Activated T-helper 2 cell treated with anti-CD3 and anti-CD28 coated beads, Interferon-gamma antibody, Interleukin-2, Interleukin-4, amounts not matched to agents 10 μg/mL and 5 μg/mL and 100 μg/mL, durations not matched to agents 14 hours and 24 hours and 36 hours (primary cell): ENCODE measurements at regions not wholly inside any gene's neighbourhood (a gene's known extent, or its start where the extent isn't known, plus 50 kb on each side); places are given as distances from the start of the nearest gene placed in this dataset.

Source experiments
- DNase-seq: peaks from one replicate; pipeline ENCODE4 v3.0.0; 2021; ENCODE audit warnings: low spot score
- H3K27ac Mint-ChIP-seq: one replicate; pipeline ENCODE4 v1.8.0; 2021; ENCODE audit warnings: mixed read lengths
- H3K27me3 Mint-ChIP-seq: one replicate; pipeline ENCODE4 v1.8.0; 2021; ENCODE audit warnings: low read depth, mixed read lengths
- H3K36me3 Mint-ChIP-seq: one replicate; pipeline ENCODE4 v1.8.0; 2021; ENCODE audit warnings: low read depth, mixed read lengths
- H3K4me1 Mint-ChIP-seq: one replicate; pipeline ENCODE4 v1.8.0; 2021; ENCODE audit warnings: low read depth, mixed read lengths
- H3K4me3 Mint-ChIP-seq: one replicate; pipeline ENCODE4 v1.8.0; 2021; ENCODE audit warnings: low read depth, mild to moderate bottlenecking, moderate library complexity, mixed read lengths
- H3K9me3 Mint-ChIP-seq: one replicate; pipeline ENCODE4 v1.8.0; 2021; ENCODE audit warnings: mixed read lengths
- intact Hi-C: fragments of 100-400 bp; cut with micrococcal nuclease; formaldehyde crosslinking; loops from one replicate; pipeline ENCODE4 v1.15.1; 2023

- no peaks in the 10 kb centered on the region for H3K36me3 Mint-ChIP-seq
- peak overlapping the region; percentile 3 for H3K27ac Mint-ChIP-seq
- intact Hi-C loops = no loop called here
- H3K9me3 Mint-ChIP-seq = no peaks in the 10 kb centered on the region
- peaks cover 28% of the 10 kb centered on the region for H3K4me1 Mint-ChIP-seq
- DNase-seq = no peak
- no peak overlapping the region for H3K4me3 Mint-ChIP-seq
- no peaks in the 10 kb centered on the region for H3K27me3 Mint-ChIP-seq
These were observed 380.3 kb upstream of the JARID2 start for GRCh38 chr6:14865531-14866100.

- no peak overlapping the region for H3K4me3 Mint-ChIP-seq
- no peak for DNase-seq
- no peaks in the 10 kb centered on the region for H3K9me3 Mint-ChIP-seq
- no peaks in the 10 kb centered on the region for H3K27me3 Mint-ChIP-seq
- no peak overlapping the region for H3K27ac Mint-ChIP-seq
- H3K4me1 Mint-ChIP-seq = peaks cover 26% of the 10 kb centered on the region
- no peaks in the 10 kb centered on the region for H3K36me3 Mint-ChIP-seq
- intact Hi-C loops = no loop called here
These were observed 378.1 kb upstream of the JARID2 start for GRCh38 chr6:14867802-14868201.

- Mint-ChIP-seq H3K9me3 (no peaks in the 10 kb centered on the region), H3K27me3 (no peaks in the 10 kb centered on the region), H3K4me1 (peaks cover 50% of the 10 kb centered on the region), H3K4me3 (no peak overlapping the region), H3K27ac (no peak overlapping the region), H3K36me3 (no peaks in the 10 kb centered on the region)
- intact Hi-C loops = loop anchor here (10.0 kb wide), 2 partner anchors 544 to 596 kb away; no protein-coding TSS in a partner anchor
- no peak for DNase-seq
These were observed 374.6 kb upstream of the JARID2 start for GRCh38 chr6:14871221-14871620.

- Mint-ChIP-seq H3K4me3 (no peak overlapping the region), H3K36me3 (no peaks in the 10 kb centered on the region), H3K9me3 (no peaks in the 10 kb centered on the region), H3K27ac (peak overlapping the region; percentile 75), H3K4me1 (peaks cover 59% of the 10 kb centered on the region), H3K27me3 (no peaks in the 10 kb centered on the region)
- no peak for DNase-seq
- intact Hi-C loops = loop anchor here (10.0 kb wide), 2 partner anchors 542 to 598 kb away; no protein-coding TSS in a partner anchor
These were observed 372.8 kb upstream of the JARID2 start for GRCh38 chr6:14873101-14873500.

- intact Hi-C loops = loop anchor here (10.0 kb wide), 2 partner anchors 541 to 599 kb away; no protein-coding TSS in a partner anchor
- Mint-ChIP-seq H3K27ac (peak overlapping the region; percentile 91), H3K4me3 (no peak overlapping the region), H3K9me3 (no peaks in the 10 kb centered on the region), H3K36me3 (no peaks in the 10 kb centered on the region), H3K27me3 (no peaks in the 10 kb centered on the region), H3K4me1 (peaks cover 66% of the 10 kb centered on the region)
- no peak for DNase-seq
These were observed 372.0 kb upstream of the JARID2 start for GRCh38 chr6:14873781-14874441.

- Mint-ChIP-seq H3K4me3 (no peak overlapping the region), H3K27me3 (no peaks in the 10 kb centered on the region), H3K27ac (peak overlapping the region; percentile 91), H3K36me3 (no peaks in the 10 kb centered on the region), H3K4me1 (peaks cover 65% of the 10 kb centered on the region), H3K9me3 (no peaks in the 10 kb centered on the region)
- intact Hi-C loops = loop anchor here (1.0 to 10.0 kb wide), 11 partner anchors 17 to 664 kb away; no protein-coding TSS in a partner anchor
- DNase-seq = no peak
These were observed 370.8 kb upstream of the JARID2 start for GRCh38 chr6:14874975-14875480.

GRCh38 chr6:14875481-14876063 is 370.3 kb upstream of the JARID2 start:
- H3K4me3 Mint-ChIP-seq = no peak overlapping the region

GRCh38 chr6:14876778-14877613 is 368.9 kb upstream of the JARID2 start:
- intact Hi-C loops = loop anchor here (1.0 to 10.0 kb wide), 11 partner anchors 141 to 602 kb away; no protein-coding TSS in a partner anchor
- no peaks in the 10 kb centered on the region for H3K9me3 Mint-ChIP-seq

More at GRCh38 chr6:14875481-14876063, 370.3 kb upstream of the JARID2 start:
- Mint-ChIP-seq H3K9me3 (no peaks in the 10 kb centered on the region), H3K36me3 (no peaks in the 10 kb centered on the region), H3K27ac (peak overlapping the region; percentile 91), H3K27me3 (no peaks in the 10 kb centered on the region), H3K4me1 (peaks cover 66% of the 10 kb centered on the region)
- intact Hi-C loops = loop anchor here (1.0 to 10.0 kb wide), 11 partner anchors 17 to 664 kb away; no protein-coding TSS in a partner anchor
- DNase-seq = no peak

GRCh38 chr6:14877758-14878157 is 368.1 kb upstream of the JARID2 start:
- Mint-ChIP-seq H3K27me3 (no peaks in the 10 kb centered on the region), H3K27ac (peak overlapping the region; percentile 91), H3K36me3 (no peaks in the 10 kb centered on the region), H3K9me3 (no peaks in the 10 kb centered on the region), H3K4me3 (no peak overlapping the region), H3K4me1 (peaks cover 62% of the 10 kb centered on the region)
- no peak for DNase-seq
- intact Hi-C loops = loop anchor here (1.0 to 10.0 kb wide), 11 partner anchors 141 to 603 kb away; no protein-coding TSS in a partner anchor

More at GRCh38 chr6:14876778-14877613, 368.9 kb upstream of the JARID2 start:
- peak overlapping the region; percentile 91 for H3K27ac Mint-ChIP-seq
- no peaks in the 10 kb centered on the region for H3K27me3 Mint-ChIP-seq
- H3K36me3 Mint-ChIP-seq = no peaks in the 10 kb centered on the region
- H3K4me1 Mint-ChIP-seq = peaks cover 65% of the 10 kb centered on the region
- DNase-seq = peak; percentile 22
- peak overlapping the region; percentile 60 for H3K4me3 Mint-ChIP-seq

GRCh38 chr6:14880052-14880451 is 365.8 kb upstream of the JARID2 start:
- Mint-ChIP-seq H3K27ac (peak overlapping the region; percentile 54), H3K36me3 (no peaks in the 10 kb centered on the region), H3K9me3 (no peaks in the 10 kb centered on the region), H3K4me3 (no peak overlapping the region), H3K4me1 (peaks cover 46% of the 10 kb centered on the region), H3K27me3 (no peaks in the 10 kb centered on the region)
- DNase-seq = no peak
- intact Hi-C loops = no loop called here

GRCh38 chr6:14880677-14881076 is 365.2 kb upstream of the JARID2 start:
- H3K4me1 Mint-ChIP-seq = peaks cover 39% of the 10 kb centered on the region
- H3K4me3 Mint-ChIP-seq = no peak overlapping the region
- no peaks in the 10 kb centered on the region for H3K9me3 Mint-ChIP-seq
- H3K27ac Mint-ChIP-seq = peak overlapping the region; percentile 54
- no peaks in the 10 kb centered on the region for H3K36me3 Mint-ChIP-seq
- no peaks in the 10 kb centered on the region for H3K27me3 Mint-ChIP-seq
- intact Hi-C loops = no loop called here
- no peak for DNase-seq

GRCh38 chr6:14881398-14881797 is 364.5 kb upstream of the JARID2 start:
- Mint-ChIP-seq H3K27me3 (no peaks in the 10 kb centered on the region), H3K4me3 (no peak overlapping the region), H3K36me3 (no peaks in the 10 kb centered on the region), H3K9me3 (no peaks in the 10 kb centered on the region), H3K4me1 (peaks cover 32% of the 10 kb centered on the region), H3K27ac (no peak overlapping the region)
- intact Hi-C loops = no loop called here
- DNase-seq = no peak
